ENCODE measurements at regions not wholly inside any gene's neighbourhood (a gene's known extent, or its start where the extent isn't known, plus 50 kb on each side); places are given as distances from the start of the nearest gene placed in this dataset.

DNA sequence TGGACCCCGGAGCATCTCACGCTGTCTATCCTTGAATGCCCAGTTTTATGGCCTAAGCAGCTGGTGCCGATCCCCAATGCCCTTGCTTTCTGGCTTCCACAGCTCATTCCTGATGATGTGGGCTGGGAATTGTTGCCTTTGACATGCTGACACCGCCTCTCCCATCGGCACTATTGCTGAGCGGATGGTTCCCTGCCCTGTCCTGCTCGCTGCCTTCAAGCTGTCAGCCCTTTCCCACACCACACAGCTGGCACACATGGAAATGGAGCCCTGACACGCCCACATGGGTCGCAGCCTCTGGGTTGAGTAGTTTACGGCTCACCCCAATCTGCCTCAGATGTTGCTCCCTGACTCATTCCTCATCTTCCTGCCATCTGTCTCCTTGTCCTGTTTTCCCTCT is 110.2 kb upstream of the SESN3 start:
- no peak for DNase-seq

DNA sequence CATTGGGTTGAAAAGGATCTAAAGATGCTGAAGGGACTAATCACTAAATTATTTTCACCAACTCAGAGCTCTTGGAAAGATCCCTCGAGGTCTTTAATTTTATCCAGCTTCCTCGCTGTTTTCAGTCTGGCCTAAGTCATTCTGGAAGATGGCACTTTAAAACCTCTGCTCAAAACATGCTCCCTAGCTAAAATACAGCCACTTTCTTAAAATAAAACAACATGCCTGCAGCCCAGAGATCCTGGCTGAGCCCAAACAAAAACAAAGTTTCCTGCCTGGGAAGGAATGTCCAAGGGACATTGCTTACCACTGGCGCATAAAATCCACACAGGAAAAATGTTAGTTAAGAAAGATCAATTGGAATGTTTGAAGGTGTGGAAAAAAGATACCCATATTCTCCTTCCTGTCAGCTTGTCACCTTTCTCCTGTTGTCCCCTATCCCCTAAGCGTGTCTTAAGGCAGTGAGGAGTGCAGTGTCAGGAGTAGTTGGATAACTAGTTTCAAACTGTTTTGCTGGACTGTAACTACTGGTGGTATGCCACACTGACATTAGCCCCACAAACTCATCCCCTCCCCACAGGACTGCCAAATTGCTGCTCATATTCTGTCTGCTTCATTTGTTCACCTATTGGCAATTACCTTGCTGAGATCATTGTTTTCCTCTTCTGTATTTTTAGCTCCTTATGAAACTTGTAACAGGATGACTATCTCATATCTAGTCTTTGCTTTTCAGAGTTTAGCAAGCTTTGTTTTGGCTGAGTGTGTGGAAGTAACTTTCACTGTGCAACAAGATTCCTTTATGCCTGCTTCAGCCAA is 108.3 kb upstream of the SESN3 start:
- no peak for DNase-seq

DNA sequence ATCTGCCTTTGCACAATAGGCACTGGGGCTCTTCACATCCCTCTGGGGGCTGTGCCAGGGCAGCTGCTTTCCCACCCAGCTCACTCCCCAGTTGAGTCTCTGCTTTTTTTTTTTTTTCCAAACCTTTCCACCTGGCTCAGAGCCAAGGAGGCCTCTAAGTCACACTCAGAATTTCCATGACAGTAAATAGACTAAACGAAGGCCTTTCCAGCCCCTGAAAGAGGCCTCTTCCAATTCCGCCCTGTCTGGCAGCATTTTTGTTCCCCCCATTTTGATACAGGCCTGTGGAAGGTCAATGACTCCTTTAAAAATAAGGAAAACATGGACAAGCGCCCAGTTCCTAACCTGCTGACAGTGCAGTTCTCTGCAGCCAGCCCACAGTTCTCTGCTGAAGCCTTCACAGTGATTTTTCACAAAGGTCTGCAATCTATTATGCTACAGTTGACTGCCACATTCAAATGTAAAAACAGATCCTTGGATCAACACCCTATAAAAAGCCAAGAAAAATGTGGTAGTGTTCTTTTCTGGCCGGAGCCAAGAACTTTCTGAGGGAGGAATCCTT is 107.5 kb upstream of the SESN3 start:
- no peak for DNase-seq

DNA sequence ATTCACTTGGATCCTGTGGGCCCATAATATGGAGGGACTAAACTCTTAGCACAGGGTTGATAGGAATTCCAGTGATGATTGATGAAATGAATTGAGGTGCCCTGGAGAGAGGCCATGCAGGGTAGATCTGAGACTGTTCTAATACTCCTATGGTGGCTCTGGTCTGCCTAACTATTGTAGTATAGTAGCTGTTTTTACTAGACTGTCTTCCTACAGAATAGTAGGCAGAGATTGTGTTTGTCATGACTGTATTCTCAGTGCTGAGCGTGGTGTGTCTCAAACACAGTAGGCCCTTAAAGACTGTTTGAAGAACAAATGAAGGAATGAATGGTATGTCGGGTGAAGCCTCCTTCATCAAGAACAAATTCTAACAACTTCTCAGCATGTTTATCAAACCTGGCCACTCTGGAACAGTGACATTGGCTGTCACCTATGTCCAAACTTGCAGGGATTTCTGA is 107.0 kb upstream of the SESN3 start:
- no peak for DNase-seq

DNA sequence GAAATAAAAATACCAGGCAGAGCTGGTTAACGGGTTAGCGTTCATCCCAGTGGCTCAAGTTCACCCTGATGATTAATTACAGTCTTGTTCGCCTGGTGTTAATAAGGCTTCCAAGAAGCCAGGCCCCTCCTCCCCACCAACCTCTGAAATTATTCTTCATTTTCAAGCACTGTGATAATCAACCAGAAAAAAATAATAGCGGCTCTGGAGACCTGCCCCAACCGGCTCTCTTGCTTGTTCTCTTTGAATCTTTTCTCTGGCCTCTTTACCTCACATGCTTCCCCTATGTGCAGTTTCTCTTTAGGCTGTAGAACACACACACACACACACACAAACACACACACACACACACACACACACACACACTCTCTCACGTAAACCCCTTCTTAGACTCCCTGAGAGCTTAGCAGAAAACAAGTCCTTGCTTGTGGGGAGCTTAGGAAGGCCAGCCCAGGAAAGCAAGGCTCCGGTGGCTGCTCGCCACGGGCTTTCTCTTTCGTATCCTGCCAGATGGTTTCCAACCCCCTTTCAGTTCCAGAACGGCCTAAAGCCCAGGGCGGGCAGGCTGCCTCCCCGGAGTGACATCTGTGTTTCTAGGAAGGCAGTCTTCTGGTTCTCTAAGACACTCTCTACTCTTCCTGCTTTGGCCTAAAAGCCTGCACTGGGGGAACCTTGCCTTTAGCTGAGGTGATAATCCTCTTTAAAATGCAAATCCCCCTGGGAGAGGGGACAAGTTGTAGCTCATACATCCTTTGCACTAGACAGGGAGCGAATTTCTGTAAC is 106.4 kb upstream of the SESN3 start:
- DNase-seq = no peak

DNA sequence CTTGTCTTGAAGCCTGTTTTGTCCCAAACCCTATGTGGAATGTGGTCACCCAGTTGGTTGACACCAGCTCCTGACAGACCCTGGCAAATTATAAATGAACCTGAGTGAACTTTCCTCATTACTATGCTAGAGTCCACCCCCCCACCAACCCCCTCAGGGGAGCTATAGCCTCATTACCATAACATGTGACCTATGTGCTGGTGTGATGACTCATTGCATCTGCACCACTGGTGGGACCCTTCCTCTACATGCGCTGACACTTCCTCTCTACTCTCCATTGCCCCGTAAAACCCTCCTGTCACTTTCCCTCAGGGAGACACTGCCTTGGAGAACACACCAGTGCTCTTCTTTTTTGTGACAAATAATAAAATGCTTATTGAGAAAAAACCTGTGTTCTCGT is 105.0 kb upstream of the SESN3 start:
- DNase-seq = no peak

DNA sequence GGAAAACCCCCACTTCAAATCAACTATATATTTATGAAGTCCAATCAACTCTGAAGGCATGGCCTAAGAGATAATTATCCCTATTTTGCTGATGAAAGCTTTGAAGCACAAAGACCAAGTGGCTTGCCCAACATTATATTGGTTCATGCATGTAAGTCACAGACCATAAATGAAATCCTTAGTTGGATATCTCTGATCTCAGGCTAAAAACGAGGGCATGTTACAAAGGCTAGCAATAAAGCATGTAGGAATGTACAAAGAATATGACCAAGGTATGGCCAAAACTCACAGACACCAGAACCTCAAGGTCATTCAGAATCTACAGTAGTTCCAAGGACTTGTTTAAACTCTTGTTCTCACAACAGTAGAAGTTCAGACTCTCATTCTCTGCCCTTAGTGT is 100.2 kb upstream of the SESN3 start:
- no peak for DNase-seq

DNA sequence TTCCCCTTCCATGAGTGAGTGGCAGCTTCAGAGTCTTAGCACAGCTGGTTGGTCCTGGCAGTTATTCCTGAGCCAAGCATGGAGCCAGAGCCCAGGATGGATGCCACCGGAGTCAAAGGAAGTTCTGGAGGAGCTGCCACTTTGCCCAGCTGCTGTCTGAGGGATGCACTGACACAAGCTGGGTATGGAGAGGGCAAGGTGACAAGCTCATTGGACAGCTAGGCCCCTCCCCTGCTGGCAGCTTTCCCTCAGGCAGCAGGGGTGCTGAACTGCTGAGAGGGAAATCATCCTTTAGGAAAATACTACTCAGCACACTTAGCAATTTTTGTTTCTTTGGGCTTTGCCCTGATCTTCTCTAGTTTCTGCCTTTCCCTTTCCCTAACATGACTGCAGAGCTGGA is 99.3 kb upstream of the SESN3 start:
- DNase-seq = no peak

DNA sequence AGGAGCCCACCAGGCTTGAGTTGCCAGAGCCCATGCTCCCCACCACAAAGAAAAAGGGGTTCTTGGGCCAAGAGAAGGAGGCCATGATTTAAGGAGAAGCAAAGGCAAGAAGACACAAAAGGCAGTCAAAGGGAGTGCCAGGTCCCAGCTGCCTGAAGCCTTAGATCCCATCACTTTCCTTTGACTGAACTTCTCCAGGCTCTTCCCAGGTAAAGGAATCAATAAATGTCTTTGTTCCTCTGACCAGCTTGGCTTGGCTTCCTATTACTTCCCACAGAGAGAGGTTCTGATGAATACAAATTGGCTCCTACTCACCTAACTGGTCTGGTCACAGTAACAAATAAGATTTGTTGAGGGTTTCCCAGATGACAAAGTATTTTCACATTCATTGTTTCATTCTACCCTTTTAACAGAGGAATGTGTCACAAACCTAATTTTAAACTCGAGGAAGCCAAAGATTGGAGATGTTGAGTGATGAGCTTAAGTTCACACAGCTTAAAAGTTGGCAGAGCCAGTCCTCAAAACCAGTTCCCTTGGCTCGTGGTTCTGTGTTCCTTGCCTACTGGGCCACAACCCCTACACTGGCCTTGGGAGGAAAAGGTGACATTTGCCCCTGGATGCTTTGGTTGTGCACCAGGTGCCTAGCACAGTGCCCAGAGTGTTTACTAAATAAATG is 96.4 kb upstream of the SESN3 start:
- DNase-seq = no peak

DNA sequence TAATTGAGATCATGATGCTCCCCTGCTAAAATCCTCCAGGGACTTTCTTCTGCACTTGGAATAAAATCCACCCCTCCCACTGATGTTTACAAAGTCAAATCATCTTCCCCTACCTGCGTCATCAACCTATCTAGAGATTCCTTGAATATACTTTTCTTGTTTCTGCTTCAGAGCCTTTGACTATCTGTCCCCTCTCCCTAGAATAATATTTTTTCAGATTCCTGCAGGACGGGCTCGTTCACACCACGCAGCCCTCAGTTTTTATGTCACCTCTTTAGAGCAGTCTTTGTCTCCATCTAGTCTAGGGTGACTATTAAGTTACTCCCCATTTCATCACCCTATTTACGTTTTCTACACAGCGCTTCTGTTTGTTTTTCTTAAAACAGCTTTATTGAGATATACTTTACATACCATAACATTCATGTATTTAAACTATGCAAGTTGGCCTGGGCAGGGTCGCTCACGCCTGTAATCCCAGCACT is 94.8 kb upstream of the SESN3 start:
- DNase-seq = no peak

DNA sequence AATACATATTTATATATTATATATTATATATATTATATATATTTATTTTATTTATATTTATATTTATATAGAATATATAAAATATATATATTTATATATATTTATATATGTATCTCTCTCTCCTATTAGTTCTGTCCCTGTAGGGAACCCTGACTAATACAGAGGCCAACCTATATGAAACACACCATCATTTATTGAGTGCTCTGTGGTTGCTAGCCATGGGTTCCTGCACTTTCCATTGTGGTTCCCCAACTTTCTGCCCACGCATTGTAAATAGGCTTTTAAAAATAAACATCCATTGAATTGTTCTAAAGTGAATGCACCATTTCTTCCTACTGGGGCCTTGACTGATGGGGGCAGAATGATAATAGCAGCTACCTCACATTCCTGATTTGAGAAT is 93.8 kb upstream of the SESN3 start:
- no peak for DNase-seq

DNA sequence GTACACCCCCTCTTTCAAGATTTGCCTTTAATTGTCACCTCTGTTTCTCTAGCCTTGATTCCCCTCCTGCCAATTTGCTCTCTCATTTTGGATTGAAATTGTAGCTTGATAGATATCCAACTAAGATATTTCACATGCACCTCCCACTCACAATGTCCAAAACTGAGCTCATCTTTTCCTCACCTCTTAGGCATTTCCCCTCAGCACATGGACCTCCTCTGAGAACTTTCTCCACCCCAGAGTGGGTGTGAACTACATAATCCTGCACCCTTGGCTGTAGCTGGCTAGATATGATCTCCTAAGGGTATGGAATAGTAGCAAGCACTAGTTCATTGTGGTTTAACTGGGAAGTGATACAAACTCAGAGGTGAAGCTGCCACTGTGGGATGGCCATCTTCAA is 91.5 kb upstream of the SESN3 start:
- no peak for DNase-seq

DNA sequence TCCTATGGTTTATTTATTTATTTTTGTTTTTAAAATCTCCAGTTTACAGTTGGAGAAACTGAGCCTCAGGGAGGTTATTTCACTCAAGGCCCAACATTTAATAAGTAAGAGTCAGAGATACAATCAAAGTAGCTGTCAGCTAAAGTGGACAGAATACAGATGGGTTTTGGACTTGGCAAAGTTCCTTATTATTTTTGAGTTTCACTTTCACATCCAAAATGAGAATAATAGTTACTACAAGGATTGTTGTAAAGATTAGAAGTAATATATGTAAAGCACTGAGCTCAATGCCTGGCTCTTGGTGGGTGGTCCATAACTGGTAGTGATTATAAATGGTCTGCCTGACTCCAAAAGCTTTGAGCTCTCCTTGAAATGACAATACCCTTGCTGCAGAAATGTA is 87.5 kb upstream of the SESN3 start:
- no peak for DNase-seq

DNA sequence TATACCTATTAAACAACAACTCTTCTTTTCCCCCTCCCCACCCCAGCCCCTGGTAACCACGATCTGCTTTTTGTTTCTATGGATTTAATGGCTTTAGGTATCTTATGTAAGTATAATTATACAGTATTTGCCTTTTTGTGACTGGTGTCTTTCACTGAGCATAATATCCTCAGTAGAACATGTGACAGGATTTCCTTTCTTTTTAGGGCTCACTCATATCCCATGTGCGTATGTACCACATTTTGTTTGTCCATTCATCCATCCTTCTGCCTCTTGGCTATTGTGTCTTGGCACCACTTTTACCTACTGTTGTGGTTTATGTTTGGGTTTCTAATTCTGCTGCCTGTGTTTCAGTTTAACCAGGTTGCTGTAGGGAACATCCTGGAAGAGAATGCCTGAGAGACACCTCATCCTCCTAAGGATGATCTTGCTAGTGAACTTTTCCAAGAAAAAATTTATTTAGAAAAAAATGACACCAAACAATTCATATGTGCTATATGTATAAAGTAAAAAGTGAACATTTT is 77.6 kb upstream of the SESN3 start:
- DNase-seq = no peak

DNA sequence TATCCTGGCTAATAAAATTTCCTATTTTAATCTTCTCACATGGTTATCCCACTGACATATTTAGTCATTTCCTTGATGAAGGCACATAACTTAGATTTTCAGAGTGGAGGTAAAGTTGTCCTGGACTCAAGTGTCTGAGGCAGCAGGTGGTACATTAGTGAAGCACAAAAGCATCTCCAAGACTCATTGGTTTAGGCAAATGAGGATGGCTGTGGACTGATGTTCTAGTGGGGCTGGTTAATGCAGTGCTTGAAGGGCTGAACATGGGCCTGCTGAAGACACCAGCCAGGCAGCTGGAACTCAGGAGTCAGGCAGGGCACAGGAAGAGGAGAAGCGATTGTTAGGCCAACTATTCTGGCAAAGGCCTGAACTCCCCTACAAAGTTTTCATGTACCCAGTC is 76.3 kb upstream of the SESN3 start:
- no peak for DNase-seq

DNA sequence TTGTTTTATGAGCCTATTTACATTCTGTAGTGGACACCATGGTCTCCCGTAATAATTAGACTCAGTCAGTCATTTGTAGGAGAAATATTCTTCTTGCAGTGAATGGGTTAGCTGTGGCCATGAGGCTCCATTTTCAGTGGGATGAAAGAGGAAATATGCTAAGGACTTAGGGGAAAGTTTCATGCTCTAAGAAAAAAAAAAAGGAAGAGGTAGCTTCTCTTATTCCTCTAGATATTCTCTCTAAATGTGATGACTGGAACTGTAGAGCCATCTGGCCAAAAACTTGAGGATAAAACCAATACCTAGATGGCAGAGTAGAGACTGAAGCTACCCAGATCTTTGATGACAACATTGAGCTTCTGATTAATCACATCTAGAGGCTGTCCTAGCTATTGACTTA is 75.8 kb upstream of the SESN3 start:
- no peak for DNase-seq

DNA sequence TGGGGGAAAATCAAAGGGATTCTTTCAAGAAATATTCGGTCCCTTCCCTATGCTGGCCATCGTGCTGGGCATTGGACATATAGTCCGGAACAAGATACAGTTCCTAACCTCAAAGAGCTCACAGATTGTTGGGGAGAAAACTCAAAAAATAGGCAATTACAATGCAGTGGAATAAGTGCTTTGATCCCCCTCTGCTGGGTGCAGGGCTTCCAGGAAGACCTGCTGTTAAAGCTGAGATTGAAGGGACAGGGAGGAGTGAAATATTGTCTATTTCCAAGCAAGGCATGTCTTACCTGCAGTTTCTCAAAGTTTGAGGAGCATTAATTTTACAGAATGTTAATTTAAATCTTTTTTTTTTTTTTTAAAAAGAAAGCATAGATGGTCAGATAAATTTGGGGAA is 75.1 kb upstream of the SESN3 start:
- DNase-seq = no peak

DNA sequence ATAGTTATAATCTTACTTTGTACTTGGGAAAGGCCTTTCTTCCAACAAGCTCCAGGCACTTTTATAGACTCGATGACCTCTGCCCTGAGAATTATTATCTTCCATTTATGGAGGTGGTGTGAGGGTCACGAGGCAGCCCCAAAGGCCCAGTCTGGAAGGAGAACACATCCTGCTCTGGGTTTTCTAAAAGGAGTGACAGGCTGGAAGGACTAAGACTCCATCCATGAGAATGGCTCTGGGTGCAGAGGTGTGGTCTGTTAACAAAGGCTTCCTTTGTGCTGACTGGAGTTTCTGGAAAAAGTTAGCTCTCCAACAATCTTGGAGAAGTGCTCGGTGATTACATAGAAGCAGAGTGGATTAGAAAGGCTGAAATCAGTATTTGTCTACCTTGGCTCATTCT is 74.7 kb upstream of the SESN3 start:
- DNase-seq = no peak

DNA sequence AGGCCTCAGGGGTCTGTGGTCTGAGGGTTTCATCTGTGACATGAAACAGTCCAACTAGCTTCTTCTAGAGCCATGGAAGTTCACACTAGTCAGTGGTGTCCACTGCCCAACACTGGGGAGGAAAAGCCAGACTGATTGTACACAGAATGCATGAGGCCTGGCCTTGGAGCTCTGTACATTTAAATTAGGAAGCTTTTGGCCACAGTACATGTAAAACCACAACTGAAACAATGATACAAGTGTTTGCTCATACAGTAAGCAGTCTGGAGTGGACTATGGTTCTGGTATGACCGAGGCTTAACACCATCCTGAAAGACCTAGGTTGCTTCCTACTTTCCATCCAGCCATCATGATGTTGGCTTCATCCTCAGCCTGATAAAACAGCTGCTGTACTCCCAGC is 73.8 kb upstream of the SESN3 start:
- DNase-seq = no peak

DNA sequence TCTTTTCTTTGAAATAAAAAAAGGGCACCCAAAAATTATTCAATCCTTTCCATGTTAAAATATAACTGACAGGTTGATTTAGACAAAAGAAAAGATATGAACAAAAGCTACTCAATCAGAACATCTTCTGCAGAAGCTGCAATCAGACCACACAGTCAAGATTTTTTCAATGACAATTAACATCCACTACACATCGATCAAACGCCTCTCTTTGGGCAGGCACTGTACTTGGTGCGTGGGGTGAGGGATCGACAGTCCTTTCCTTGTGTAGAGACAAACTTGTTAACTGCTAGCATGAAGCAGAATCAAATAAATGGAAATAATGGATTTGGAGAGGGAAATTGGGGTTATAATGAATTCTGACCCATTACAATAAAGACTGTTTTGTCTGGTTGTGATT is 71.2 kb upstream of the SESN3 start:
- DNase-seq = no peak

DNA sequence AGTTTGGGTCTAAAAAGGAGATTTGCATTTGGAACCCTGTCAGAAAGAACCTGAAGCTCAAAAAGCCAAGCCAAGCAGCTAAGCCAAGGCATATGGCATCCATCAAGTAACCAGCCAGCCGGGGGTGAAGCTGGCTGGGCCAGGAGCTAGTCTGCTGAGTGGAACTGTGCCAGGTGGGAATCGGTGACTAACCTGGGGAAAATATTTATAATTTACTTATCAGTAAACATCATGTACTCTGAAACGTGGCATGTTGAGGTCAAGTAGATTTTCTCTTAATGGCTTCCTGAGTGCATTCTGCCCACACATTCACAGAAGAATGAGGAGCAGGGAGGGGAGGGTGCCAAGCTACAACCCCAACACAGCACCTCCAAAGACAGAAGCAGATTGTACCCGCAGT is 70.5 kb upstream of the SESN3 start:
- DNase-seq = no peak

DNA sequence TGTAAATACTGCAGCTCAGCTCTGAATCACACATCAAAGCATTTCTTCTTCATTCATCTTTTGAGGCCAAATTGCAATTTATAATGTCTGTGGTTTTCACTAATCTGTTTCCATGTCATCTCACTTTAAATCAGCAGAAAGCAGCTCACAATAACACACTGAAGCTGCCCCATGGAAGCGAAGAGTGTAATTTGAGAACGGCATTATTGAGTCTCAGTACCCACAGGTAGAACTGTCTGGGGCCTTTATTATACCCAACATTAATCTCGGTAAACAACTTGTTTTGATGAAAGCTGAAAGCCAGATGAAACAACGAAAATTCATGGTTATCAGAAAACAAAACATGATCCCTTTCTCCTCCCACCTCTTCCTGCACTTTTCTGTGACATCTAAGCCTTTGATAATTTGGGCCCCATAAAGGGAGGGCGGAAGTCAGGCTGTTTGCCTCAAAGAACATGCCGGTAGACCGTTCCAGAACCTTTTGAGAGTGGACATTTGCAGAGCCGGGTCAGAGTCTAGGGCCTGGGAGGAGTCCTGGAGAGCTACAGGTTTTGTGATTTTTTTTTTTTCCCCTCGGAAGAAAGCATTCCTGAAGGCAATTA is 68.2 kb upstream of the SESN3 start:
- no peak for DNase-seq

Measured in SW 1271 (cell line).